HCEC 1CT (cell line): ENCODE measurements at regions not wholly inside any gene's neighbourhood (a gene's known extent, or its start where the extent isn't known, plus 50 kb on each side); places are given as distances from the start of the nearest gene placed in this dataset.
"Not testable (repeated sequence)": the region's sequence is repeated elsewhere in the genome, so short reads cannot be mapped to it uniquely, and the experiment has no call there.

Experiments used
- DNase-seq: peaks from one replicate; pipeline ENCODE4 v3.0.0-alpha.2; 2017

- peak; percentile 81 for DNase-seq
Observed at GRCh38 chr15:35281515-35281914, 196.4 kb upstream of the NANOGP8 start.

- peak; percentile 66 for DNase-seq
Observed at GRCh38 chr15:35279811-35280210, 194.7 kb upstream of the NANOGP8 start.

GRCh38 chr15:35271371-35272043, 186.4 kb upstream of the NANOGP8 start:
- peak; percentile 73 for DNase-seq

- no peak for DNase-seq
Observed at GRCh38 chr15:35260941-35261340, 175.8 kb upstream of the NANOGP8 start.

- DNase-seq, result not testable (repeated sequence)
Observed at GRCh38 chr15:35260274-35260673, 175.2 kb upstream of the NANOGP8 start.

- DNase-seq, result peak; percentile 36
Observed at GRCh38 chr15:35256551-35256950, 171.5 kb upstream of the NANOGP8 start.

- no peak for DNase-seq
Observed at GRCh38 chr15:35256141-35256540, 171.0 kb upstream of the NANOGP8 start.

- DNase-seq, result not testable (repeated sequence)
Observed at GRCh38 chr15:35254908-35255307, 169.8 kb upstream of the NANOGP8 start.

- no peak for DNase-seq
Observed at GRCh38 chr15:35254062-35254461, 169.0 kb upstream of the NANOGP8 start.

GRCh38 chr15:35252351-35252865, 167.3 kb upstream of the NANOGP8 start:
- DNase-seq, result no peak

- no peak for DNase-seq
Observed at GRCh38 chr15:35247150-35247549, 162.1 kb upstream of the NANOGP8 start.

GRCh38 chr15:35246451-35246850, 161.4 kb upstream of the NANOGP8 start:
- DNase-seq, result no peak

- DNase-seq, result not testable (repeated sequence)
Observed at GRCh38 chr15:35245681-35246080, 160.6 kb upstream of the NANOGP8 start.

GRCh38 chr15:35244227-35244626, 159.1 kb upstream of the NANOGP8 start:
- DNase-seq, result no peak

GRCh38 chr15:35243758-35244157, 158.7 kb upstream of the NANOGP8 start:
- peak; percentile 19 for DNase-seq

GRCh38 chr15:35239693-35240092, 154.6 kb upstream of the NANOGP8 start:
- not testable (repeated sequence) for DNase-seq

GRCh38 chr15:35238448-35238847, 153.4 kb upstream of the NANOGP8 start:
- not testable (repeated sequence) for DNase-seq

- DNase-seq, result no peak
Observed at GRCh38 chr15:35229085-35229484, 144.0 kb upstream of the NANOGP8 start.

- no peak for DNase-seq
Observed at GRCh38 chr15:35218215-35218614, 133.1 kb upstream of the NANOGP8 start.

GRCh38 chr15:35215093-35215492, 130.0 kb upstream of the NANOGP8 start:
- DNase-seq, result no peak

GRCh38 chr15:35211240-35211902, 126.3 kb upstream of the NANOGP8 start:
- DNase-seq, result no peak

- no peak for DNase-seq
Observed at GRCh38 chr15:35210370-35210769, 125.3 kb upstream of the NANOGP8 start.

- no peak for DNase-seq
Observed at GRCh38 chr15:35209838-35210237, 124.7 kb upstream of the NANOGP8 start.

- DNase-seq, result no peak
Observed at GRCh38 chr15:35208353-35208752, 123.3 kb upstream of the NANOGP8 start.
